ENCODE measurements at regions not wholly inside any gene's neighbourhood (a gene's known extent, or its start where the extent isn't known, plus 50 kb on each side); places are given as distances from the start of the nearest gene placed in this dataset.
A peak's percentile ranks its signal among the peaks of the same experiment; 100 is the strongest.

DNA sequence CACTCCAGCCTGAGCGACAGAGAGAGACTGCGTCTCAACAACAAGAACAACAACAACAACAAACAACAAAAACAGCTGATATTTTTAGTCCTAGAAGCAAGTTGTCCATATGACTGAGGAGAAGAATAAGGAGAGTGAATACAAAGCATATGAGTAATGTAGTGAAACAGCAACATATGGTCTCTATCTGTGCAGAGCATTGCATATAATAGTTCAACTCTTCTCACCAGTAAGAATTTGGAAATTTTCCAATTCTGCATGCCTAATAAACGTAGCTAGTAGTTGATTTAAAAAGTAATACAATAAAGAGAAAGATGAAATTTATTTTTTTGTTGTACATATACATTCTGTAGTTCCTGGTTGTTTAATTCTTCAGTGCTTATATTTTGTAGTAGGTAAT is 129.7 kb upstream of the FAM83B start:
- Histone ChIP-seq H3K9me3 (no peaks in the 10 kb centered on the region), H3K4me1 (ENCODE audit: low read depth) (no peaks in the 10 kb centered on the region), H3K4me3 (no peak overlapping the region), H3K36me3 (ENCODE audit: low read depth) (no peaks in the 10 kb centered on the region)
- TF ChIP-seq, protein P1, sequence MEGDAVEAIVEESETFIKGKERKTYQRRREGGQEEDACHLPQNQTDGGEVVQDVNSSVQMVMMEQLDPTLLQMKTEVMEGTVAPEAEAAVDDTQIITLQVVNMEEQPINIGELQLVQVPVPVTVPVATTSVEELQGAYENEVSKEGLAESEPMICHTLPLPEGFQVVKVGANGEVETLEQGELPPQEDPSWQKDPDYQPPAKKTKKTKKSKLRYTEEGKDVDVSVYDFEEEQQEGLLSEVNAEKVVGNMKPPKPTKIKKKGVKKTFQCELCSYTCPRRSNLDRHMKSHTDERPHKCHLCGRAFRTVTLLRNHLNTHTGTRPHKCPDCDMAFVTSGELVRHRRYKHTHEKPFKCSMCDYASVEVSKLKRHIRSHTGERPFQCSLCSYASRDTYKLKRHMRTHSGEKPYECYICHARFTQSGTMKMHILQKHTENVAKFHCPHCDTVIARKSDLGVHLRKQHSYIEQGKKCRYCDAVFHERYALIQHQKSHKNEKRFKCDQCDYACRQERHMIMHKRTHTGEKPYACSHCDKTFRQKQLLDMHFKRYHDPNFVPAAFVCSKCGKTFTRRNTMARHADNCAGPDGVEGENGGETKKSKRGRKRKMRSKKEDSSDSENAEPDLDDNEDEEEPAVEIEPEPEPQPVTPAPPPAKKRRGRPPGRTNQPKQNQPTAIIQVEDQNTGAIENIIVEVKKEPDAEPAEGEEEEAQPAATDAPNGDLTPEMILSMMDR (IDR thresholded peaks at IDR 0.05), result no peak
- ATAC-seq, result no peak
- no peak for DNase-seq
- intact Hi-C loops (cut with DNase I, micrococcal nuclease), result loop anchor here in 1 of 2 donors (10.0 kb wide), 1 partner anchor 348 kb away; no protein-coding TSS in a partner anchor

- H3K36me3 ChIP-seq (ENCODE audit: low read depth), result no peaks in the 10 kb centered on the region
- peak; percentile 86 for ATAC-seq
- H3K4me1 ChIP-seq (ENCODE audit: low read depth), result no peaks in the 10 kb centered on the region
- intact Hi-C loops (cut with DNase I, micrococcal nuclease), result loop anchor here in 1 of 2 donors (10.0 kb wide), 1 partner anchor 347 kb away; no protein-coding TSS in a partner anchor
- no peaks in the 10 kb centered on the region for H3K9me3 ChIP-seq
- DNase-seq, result peak in 2 of 3 donors; percentile 31 to 97
- no peak overlapping the region for H3K4me3 ChIP-seq
- TF ChIP-seq, protein P1 (IDR thresholded peaks at IDR 0.05), result peak; percentile 77
Observed at GRCh38 chr6:54717849-54718455, 128.6 kb upstream of the FAM83B start.

DNA sequence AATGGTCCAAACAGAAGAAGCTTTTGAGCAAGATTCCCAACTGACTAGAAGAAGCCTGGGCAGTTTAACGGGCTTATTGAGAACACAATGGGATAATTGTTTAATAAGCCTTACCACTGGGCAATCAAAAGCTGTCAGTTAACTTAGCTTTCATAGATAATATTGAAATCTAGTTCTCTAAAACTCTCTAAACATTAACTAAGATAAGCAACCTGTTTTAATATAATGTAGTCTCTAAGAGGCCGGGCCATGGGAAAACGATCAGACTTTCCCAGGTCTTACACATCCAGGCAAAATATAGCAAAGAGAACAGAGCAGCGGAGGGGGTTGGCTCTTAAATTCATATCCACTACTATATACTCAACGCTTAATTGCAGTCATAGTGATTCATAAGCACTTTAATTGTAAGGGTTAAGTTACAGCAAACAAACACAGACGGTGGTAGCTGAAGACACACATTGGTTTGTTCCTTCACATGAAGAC is 128.0 kb upstream of the FAM83B start:
- Histone ChIP-seq H3K36me3 (ENCODE audit: low read depth) (no peaks in the 10 kb centered on the region), H3K9me3 (no peaks in the 10 kb centered on the region), H3K4me3 (no peak overlapping the region), H3K4me1 (ENCODE audit: low read depth) (no peaks in the 10 kb centered on the region)
- intact Hi-C loops (cut with DNase I, micrococcal nuclease), result loop anchor here in 1 of 2 donors (10.0 kb wide), 1 partner anchor 346 kb away; no protein-coding TSS in a partner anchor
- TF ChIP-seq, protein P1 (IDR thresholded peaks at IDR 0.05), result no peak
- DNase-seq (peak in 1 of 3 donors; percentile 69), ATAC-seq (peak; percentile 91)

DNA sequence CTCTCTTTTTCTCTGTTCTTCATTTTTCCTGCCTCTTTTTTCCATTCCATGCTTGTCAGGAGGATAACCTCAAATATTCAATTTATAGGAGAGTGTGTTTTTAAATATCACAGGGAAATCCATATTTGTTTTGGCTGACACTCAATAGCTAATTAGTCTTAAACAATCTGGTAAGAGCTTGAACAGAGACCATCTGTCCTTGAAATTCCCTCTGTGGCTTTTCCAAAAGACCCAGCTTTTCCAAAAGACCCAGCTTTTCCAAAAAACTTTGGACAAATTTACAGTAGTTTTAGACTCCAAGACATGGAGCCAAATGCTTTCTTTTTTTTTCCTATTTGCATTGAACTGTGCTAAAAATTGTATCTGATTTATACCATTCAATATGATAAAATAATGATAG is 127.4 kb upstream of the FAM83B start:
- DNase-seq (no peak), ATAC-seq (no peak)
- Histone ChIP-seq H3K9me3 (no peaks in the 10 kb centered on the region), H3K4me1 (ENCODE audit: low read depth) (no peaks in the 10 kb centered on the region), H3K36me3 (ENCODE audit: low read depth) (no peaks in the 10 kb centered on the region), H3K4me3 (no peak overlapping the region)
- TF ChIP-seq, protein P1 (IDR thresholded peaks at IDR 0.05), result no peak
- intact Hi-C loops (cut with DNase I, micrococcal nuclease), result loop anchor here in 1 of 2 donors (10.0 kb wide), 1 partner anchor 346 kb away; no protein-coding TSS in a partner anchor

GRCh38 chr6:54719633-54720032 is 126.9 kb upstream of the FAM83B start:
- no peak overlapping the region for H3K4me3 ChIP-seq
- no peaks in the 10 kb centered on the region for H3K4me1 ChIP-seq (ENCODE audit: low read depth)
- no peaks in the 10 kb centered on the region for H3K9me3 ChIP-seq
- TF ChIP-seq, protein P1 (IDR thresholded peaks at IDR 0.05), result no peak
- intact Hi-C loops (cut with DNase I, micrococcal nuclease), result loop anchor here in 1 of 2 donors (10.0 kb wide), 1 partner anchor 345 kb away; no protein-coding TSS in a partner anchor
- no peak for ATAC-seq
- no peaks in the 10 kb centered on the region for H3K36me3 ChIP-seq (ENCODE audit: low read depth)
- DNase-seq, result no peak

Measured in mucosa of descending colon (tissue), 3 donors.